ENCODE measurements at regions not wholly inside any gene's neighbourhood (a gene's known extent, or its start where the extent isn't known, plus 50 kb on each side); places are given as distances from the start of the nearest gene placed in this dataset.

- H3K4me3 ChIP-seq (ENCODE audit: low read depth, low read length): no peak overlapping the region
- TF ChIP-seq CTCF (IDR thresholded peaks at IDR 0.05; ENCODE audit: insufficient read depth, low read depth, low read length): no peak
- DNase-seq (ENCODE audit: low read depth): no peak
These were observed 77.8 kb upstream of the KCNH7 start for GRCh38 chr2:162916286-162916801.

- no peak for TF ChIP-seq CTCF (IDR thresholded peaks at IDR 0.05; ENCODE audit: insufficient read depth, low read depth, low read length)
- H3K4me3 ChIP-seq (ENCODE audit: low read depth, low read length): no peak overlapping the region
- DNase-seq (ENCODE audit: low read depth): no peak
These were observed 77.3 kb upstream of the KCNH7 start for GRCh38 chr2:162915858-162916257.

- DNase-seq (ENCODE audit: low read depth): no peak
- TF ChIP-seq CTCF (IDR thresholded peaks at IDR 0.05; ENCODE audit: insufficient read depth, low read depth, low read length): no peak
- no peak overlapping the region for H3K4me3 ChIP-seq (ENCODE audit: low read depth, low read length)
These were observed 75.6 kb upstream of the KCNH7 start for GRCh38 chr2:162914161-162914560.

- no peak for DNase-seq (ENCODE audit: low read depth)
- no peak for TF ChIP-seq CTCF (IDR thresholded peaks at IDR 0.05; ENCODE audit: insufficient read depth, low read depth, low read length)
- no peak overlapping the region for H3K4me3 ChIP-seq (ENCODE audit: low read depth, low read length)
These were observed 74.2 kb upstream of the KCNH7 start for GRCh38 chr2:162912787-162913186.

- DNase-seq (ENCODE audit: low read depth): no peak
- H3K4me3 ChIP-seq (ENCODE audit: low read depth, low read length): no peak overlapping the region
These were observed 70.0 kb upstream of the KCNH7 start for GRCh38 chr2:162908567-162908966.

GRCh38 chr2:162890690-162891311 is 52.2 kb upstream of the KCNH7 start:
- DNase-seq (ENCODE audit: low read depth): peak; percentile 31
- peak; percentile 75 for TF ChIP-seq CTCF (IDR thresholded peaks at IDR 0.05; ENCODE audit: insufficient read depth, low read depth, low read length)
- H3K4me3 ChIP-seq (ENCODE audit: low read depth, low read length): no peak overlapping the region

More at GRCh38 chr2:162908567-162908966, 70.0 kb upstream of the KCNH7 start:
- no peak for TF ChIP-seq CTCF (IDR thresholded peaks at IDR 0.05; ENCODE audit: insufficient read depth, low read depth, low read length)

GRCh38 chr2:162888652-162889051 is 50.1 kb upstream of the KCNH7 start:
- TF ChIP-seq CTCF (IDR thresholded peaks at IDR 0.05; ENCODE audit: insufficient read depth, low read depth, low read length): no peak
- no peak for DNase-seq (ENCODE audit: low read depth)
- H3K4me3 ChIP-seq (ENCODE audit: low read depth, low read length): no peak overlapping the region
